Stomach (tissue), 4 donors: ENCODE measurements at regions not wholly inside any gene's neighbourhood (a gene's known extent, or its start where the extent isn't known, plus 50 kb on each side); places are given as distances from the start of the nearest gene placed in this dataset.

ENCODE experiments used
- EP300 ChIP-seq: sonication (generic); formaldehyde crosslinking; IDR thresholded peaks from one replicate; pipeline ENCODE4 v1.6.1; 2017; ENCODE audit warnings: antibody characterized with exemption
- POLR2A ChIP-seq, 4 donors: fragments of 450-650 bp; IDR thresholded peaks; one replicate each; pipeline ENCODE4 v1.6.1; 2016; ENCODE audit warnings: antibody characterized with exemption in 4 of 4, control low read depth in 2 of 4, mild to moderate bottlenecking in 1 of 4, moderate library complexity in 1 of 4
- POLR2AphosphoS5 ChIP-seq, 3 donors: sonication (generic); formaldehyde crosslinking; IDR thresholded peaks; one replicate each; pipeline ENCODE4 v1.6.1; 2016; ENCODE audit warnings: antibody characterized with exemption in 3 of 3
- TF ChIP-seq, protein P1 (sequence below), 7 experiments: fragments of 450-650 bp in 4 of 7; fragments of 200-600 bp in 3 of 7; sonication (generic) in 3 of 7; IDR thresholded peaks; one replicate each; pipeline ENCODE4 v1.5.1; 2016 to 2019; ENCODE audit warnings: antibody characterized with exemption in 7 of 7, control low read depth in 2 of 7, mild to moderate bottlenecking in 1 of 7

DNA sequence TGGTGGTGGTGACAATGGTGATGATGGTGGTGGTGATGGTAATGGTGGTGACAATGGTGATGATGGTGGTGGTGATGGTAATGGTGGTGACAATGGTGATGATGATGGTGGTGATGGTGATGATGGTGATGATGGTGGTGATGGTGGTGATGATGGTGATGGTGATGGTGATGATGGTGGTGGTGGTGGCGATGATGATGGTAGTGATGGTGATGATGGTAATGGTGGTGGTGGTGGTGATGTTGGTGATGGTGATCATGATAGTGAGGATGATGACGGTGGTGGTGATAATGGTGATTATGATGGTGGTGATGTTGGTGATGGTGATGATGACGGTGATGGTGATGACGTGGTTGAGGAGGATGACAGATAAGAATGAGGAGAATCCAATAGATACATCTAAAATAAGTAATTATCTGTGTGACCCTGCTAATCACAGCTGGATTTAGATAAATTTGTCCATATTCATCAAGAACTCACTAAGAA is 170.7 kb upstream of the SFSWAP start:
- TF ChIP-seq EP300: no peak
- TF ChIP-seq, protein P1, sequence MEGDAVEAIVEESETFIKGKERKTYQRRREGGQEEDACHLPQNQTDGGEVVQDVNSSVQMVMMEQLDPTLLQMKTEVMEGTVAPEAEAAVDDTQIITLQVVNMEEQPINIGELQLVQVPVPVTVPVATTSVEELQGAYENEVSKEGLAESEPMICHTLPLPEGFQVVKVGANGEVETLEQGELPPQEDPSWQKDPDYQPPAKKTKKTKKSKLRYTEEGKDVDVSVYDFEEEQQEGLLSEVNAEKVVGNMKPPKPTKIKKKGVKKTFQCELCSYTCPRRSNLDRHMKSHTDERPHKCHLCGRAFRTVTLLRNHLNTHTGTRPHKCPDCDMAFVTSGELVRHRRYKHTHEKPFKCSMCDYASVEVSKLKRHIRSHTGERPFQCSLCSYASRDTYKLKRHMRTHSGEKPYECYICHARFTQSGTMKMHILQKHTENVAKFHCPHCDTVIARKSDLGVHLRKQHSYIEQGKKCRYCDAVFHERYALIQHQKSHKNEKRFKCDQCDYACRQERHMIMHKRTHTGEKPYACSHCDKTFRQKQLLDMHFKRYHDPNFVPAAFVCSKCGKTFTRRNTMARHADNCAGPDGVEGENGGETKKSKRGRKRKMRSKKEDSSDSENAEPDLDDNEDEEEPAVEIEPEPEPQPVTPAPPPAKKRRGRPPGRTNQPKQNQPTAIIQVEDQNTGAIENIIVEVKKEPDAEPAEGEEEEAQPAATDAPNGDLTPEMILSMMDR (IDR thresholded peaks at IDR 0.05): no peak
- TF ChIP-seq POLR2A (IDR thresholded peaks at IDR 0.05): no peak
- no peak for TF ChIP-seq POLR2AphosphoS5 (IDR thresholded peaks at IDR 0.05)
